OCI-LY1 (cell line): ENCODE measurements at regions not wholly inside any gene's neighbourhood (a gene's known extent, or its start where the extent isn't known, plus 50 kb on each side); places are given as distances from the start of the nearest gene placed in this dataset.

Experiments
- EZH2 ChIP-seq: fragments of 200-600 bp; sonication (generic), shearing (Covaris generic); IDR thresholded peaks from 2 replicates; pipeline ENCODE4 v1.8.0; 2017; ENCODE audit warnings: borderline replicate concordance, mixed run types, mild to moderate bottlenecking, antibody characterized with exemption, low read length, moderate library complexity, mixed read lengths
- TF ChIP-seq, protein P1 (sequence below): fragments of 200-600 bp; sonication (generic), shearing (Covaris generic); IDR thresholded peaks from 2 replicates; pipeline ENCODE4 v1.5.1; 2017; ENCODE audit warnings: mild to moderate bottlenecking, antibody characterized with exemption, low read length, moderate library complexity, mixed read lengths

DNA sequence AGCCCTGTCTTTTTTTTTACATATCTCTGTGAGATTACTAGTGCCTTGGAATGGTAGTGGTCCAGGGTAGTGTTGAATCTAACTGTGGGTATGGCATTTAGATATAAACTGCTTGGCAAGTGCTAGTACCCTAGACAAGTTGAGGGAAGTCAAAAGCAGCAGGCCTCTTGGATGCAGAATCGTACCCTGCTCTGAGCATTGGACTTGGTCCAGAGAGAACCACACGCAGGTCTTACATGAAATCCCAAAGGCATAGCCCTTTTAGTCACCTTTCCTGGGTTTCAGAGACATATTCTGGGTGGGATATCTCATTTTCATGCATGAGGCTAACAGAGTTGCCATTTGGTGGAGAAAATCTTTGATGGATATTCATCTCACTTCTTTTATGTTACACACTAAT, 641.4 kb downstream of the PDCD6IP start:
- TF ChIP-seq, protein P1, sequence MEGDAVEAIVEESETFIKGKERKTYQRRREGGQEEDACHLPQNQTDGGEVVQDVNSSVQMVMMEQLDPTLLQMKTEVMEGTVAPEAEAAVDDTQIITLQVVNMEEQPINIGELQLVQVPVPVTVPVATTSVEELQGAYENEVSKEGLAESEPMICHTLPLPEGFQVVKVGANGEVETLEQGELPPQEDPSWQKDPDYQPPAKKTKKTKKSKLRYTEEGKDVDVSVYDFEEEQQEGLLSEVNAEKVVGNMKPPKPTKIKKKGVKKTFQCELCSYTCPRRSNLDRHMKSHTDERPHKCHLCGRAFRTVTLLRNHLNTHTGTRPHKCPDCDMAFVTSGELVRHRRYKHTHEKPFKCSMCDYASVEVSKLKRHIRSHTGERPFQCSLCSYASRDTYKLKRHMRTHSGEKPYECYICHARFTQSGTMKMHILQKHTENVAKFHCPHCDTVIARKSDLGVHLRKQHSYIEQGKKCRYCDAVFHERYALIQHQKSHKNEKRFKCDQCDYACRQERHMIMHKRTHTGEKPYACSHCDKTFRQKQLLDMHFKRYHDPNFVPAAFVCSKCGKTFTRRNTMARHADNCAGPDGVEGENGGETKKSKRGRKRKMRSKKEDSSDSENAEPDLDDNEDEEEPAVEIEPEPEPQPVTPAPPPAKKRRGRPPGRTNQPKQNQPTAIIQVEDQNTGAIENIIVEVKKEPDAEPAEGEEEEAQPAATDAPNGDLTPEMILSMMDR, result no peak
- no peak for TF ChIP-seq EZH2
